GM10248 (cell line): ENCODE measurements at regions not wholly inside any gene's neighbourhood (a gene's known extent, or its start where the extent isn't known, plus 50 kb on each side); places are given as distances from the start of the nearest gene placed in this dataset.

ENCODE experiments used
- CTCF ChIA-PET: fragments of 300-600 bp; sonication (Branson Sonifier 250); formaldehyde crosslinking; extraction: SDS; loops from one replicate; lab custom pipeline; 2021; ENCODE audit warnings: antibody characterized with exemption; lab: Yijun Ruan, JAX
- POLR2A ChIA-PET: fragments of 350-650 bp; sonication (Branson Sonifier 250); formaldehyde crosslinking; extraction: SDS; loops from one replicate; lab custom pipeline; 2020; ENCODE audit warnings: antibody characterized with exemption; lab: Yijun Ruan, JAX
- DNase-seq: peaks from one replicate; pipeline ENCODE4 v3.0.0; 2012; ENCODE audit errors: extremely low spot score
- TF ChIP-seq, protein P1 (sequence below): IDR thresholded peaks from 2 replicates; pipeline ENCODE4 v1.5.1; 2012; ENCODE audit warnings: mild to moderate bottlenecking, low read depth; ENCODE audit errors: extremely low read depth, missing control alignments, control extremely low read depth

DNA sequence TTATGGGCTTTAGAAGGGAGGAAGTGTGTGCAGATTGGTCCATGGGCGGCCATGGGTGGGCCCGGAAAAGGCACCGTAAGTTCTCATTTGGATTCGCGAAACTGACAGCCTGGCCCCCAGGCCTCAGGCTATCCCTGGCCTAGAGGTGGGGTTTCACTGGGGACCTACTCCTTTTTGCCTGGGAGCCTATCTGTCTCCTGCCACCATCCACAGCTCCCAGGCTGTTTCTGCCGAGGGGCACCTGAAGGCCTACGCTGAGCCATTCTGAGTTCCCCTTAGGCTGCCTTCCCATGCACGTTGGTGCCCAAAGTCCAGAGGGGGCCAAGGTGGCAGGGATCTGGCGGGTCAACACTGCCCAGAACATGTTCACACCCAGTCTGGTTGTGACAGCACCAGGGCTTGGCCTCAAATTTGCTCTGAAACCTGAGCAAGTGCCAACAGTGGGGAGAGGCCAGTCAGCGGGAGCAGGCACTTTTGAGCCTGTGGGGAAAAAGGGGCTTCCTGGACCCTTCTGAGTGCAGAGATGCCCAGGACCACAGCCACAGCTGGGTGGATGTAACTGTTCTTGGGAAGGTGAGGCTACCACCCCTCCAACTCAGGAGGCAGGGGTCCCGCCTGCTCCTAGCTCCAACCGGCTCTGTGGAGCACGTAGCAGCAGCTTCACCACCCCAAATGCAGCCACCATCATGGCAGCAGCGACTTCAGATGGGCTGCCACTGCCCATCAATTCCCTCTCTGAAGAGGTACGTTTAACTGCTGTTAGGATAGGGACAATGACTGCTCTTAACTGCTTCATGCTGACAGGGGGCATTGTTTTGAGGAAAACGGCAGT is 73.6 kb upstream of the ZNF804A start:
- ChIA-PET POLR2A (no interaction called here), CTCF (interaction anchor here (0.9 to 1.4 kb wide), 2 partner anchors 9 to 21 kb away, joined by 4 read pairs; no protein-coding TSS in a partner anchor)
- DNase-seq: no peak
- TF ChIP-seq, protein P1, sequence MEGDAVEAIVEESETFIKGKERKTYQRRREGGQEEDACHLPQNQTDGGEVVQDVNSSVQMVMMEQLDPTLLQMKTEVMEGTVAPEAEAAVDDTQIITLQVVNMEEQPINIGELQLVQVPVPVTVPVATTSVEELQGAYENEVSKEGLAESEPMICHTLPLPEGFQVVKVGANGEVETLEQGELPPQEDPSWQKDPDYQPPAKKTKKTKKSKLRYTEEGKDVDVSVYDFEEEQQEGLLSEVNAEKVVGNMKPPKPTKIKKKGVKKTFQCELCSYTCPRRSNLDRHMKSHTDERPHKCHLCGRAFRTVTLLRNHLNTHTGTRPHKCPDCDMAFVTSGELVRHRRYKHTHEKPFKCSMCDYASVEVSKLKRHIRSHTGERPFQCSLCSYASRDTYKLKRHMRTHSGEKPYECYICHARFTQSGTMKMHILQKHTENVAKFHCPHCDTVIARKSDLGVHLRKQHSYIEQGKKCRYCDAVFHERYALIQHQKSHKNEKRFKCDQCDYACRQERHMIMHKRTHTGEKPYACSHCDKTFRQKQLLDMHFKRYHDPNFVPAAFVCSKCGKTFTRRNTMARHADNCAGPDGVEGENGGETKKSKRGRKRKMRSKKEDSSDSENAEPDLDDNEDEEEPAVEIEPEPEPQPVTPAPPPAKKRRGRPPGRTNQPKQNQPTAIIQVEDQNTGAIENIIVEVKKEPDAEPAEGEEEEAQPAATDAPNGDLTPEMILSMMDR: no peak

DNA sequence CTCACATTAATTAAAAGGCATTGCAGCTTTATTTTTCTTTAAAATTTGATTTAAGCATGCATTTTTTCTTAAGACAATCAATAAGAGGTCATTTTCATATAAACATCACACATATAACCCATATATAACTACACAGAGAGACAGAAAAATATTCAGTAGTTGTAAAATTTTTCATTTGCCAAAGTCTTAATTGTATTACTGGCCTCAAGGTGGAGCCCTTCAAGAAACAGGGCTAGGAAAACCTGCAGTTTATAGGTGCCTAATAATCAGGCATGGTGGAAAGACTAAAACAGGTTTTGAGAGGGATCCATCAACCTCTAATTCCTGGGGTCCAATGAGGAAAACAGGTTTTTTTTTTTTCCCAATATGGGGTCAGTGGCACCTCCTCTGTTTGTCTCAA is 71.3 kb upstream of the ZNF804A start:
- CTCF ChIA-PET: no interaction called here

GRCh38 chr2:184528119-184528518 is 70.2 kb upstream of the ZNF804A start:
- ChIA-PET CTCF (no interaction called here), POLR2A (no interaction called here)
- TF ChIP-seq, protein P1: no peak
- DNase-seq: no peak

More for the DNA sequence above, 71.3 kb upstream of the ZNF804A start:
- POLR2A ChIA-PET: no interaction called here
- TF ChIP-seq, protein P1: no peak
- no peak for DNase-seq

- POLR2A ChIA-PET: no interaction called here
These were observed 68.1 kb upstream of the ZNF804A start for GRCh38 chr2:184530239-184530638.

GRCh38 chr2:184530959-184531358 is 67.4 kb upstream of the ZNF804A start:
- POLR2A ChIA-PET: no interaction called here
- CTCF ChIA-PET: no interaction called here
- TF ChIP-seq, protein P1: no peak
- no peak for DNase-seq

More at GRCh38 chr2:184530239-184530638, 68.1 kb upstream of the ZNF804A start:
- CTCF ChIA-PET: no interaction called here
- TF ChIP-seq, protein P1: no peak
- DNase-seq: no peak

GRCh38 chr2:184532551-184532950 is 65.8 kb upstream of the ZNF804A start:
- TF ChIP-seq, protein P1: no peak
- DNase-seq: no peak
- ChIA-PET POLR2A (no interaction called here), CTCF (no interaction called here)
